DOHH2 (cell line): ENCODE measurements at regions not wholly inside any gene's neighbourhood (a gene's known extent, or its start where the extent isn't known, plus 50 kb on each side); places are given as distances from the start of the nearest gene placed in this dataset.

Source experiments
- EZH2phosphoT487 ChIP-seq: fragments of 200-600 bp; sonication (generic); IDR thresholded peaks from 2 replicates; pipeline ENCODE4 v1.6.1; 2017; ENCODE audit warnings: borderline replicate concordance, mild to moderate bottlenecking, antibody characterized with exemption, low read length, moderate library complexity, mixed read lengths
- TF ChIP-seq, protein P1 (sequence below): fragments of 200-600 bp; sonication (generic); IDR thresholded peaks from one replicate; pipeline ENCODE4 v1.5.1; 2014; ENCODE audit warnings: antibody characterized with exemption, mild to moderate bottlenecking, low read depth, low read length; ENCODE audit not compliant: poor library complexity, severe bottlenecking

GRCh38 chr3:111332488-111333080 is 209.4 kb upstream of the CD96 start:
- TF ChIP-seq, protein P1, sequence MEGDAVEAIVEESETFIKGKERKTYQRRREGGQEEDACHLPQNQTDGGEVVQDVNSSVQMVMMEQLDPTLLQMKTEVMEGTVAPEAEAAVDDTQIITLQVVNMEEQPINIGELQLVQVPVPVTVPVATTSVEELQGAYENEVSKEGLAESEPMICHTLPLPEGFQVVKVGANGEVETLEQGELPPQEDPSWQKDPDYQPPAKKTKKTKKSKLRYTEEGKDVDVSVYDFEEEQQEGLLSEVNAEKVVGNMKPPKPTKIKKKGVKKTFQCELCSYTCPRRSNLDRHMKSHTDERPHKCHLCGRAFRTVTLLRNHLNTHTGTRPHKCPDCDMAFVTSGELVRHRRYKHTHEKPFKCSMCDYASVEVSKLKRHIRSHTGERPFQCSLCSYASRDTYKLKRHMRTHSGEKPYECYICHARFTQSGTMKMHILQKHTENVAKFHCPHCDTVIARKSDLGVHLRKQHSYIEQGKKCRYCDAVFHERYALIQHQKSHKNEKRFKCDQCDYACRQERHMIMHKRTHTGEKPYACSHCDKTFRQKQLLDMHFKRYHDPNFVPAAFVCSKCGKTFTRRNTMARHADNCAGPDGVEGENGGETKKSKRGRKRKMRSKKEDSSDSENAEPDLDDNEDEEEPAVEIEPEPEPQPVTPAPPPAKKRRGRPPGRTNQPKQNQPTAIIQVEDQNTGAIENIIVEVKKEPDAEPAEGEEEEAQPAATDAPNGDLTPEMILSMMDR: no peak
- TF ChIP-seq EZH2phosphoT487: no peak
